ENCODE measurements at regions not wholly inside any gene's neighbourhood (a gene's known extent, or its start where the extent isn't known, plus 50 kb on each side); places are given as distances from the start of the nearest gene placed in this dataset.
"Not testable (repeated sequence)": the region's sequence is repeated elsewhere in the genome, so short reads cannot be mapped to it uniquely, and the experiment has no call there.

- not testable (repeated sequence) for DNase-seq
Measured at GRCh38 chr15:20622117-20622516, 80.5 kb upstream of the GOLGA6L6 start.

GRCh38 chr15:20614549-20614948, 72.9 kb upstream of the GOLGA6L6 start:
- not testable (repeated sequence) for DNase-seq

GRCh38 chr15:20612796-20613195, 71.2 kb upstream of the GOLGA6L6 start:
- not testable (repeated sequence) for DNase-seq

DNA sequence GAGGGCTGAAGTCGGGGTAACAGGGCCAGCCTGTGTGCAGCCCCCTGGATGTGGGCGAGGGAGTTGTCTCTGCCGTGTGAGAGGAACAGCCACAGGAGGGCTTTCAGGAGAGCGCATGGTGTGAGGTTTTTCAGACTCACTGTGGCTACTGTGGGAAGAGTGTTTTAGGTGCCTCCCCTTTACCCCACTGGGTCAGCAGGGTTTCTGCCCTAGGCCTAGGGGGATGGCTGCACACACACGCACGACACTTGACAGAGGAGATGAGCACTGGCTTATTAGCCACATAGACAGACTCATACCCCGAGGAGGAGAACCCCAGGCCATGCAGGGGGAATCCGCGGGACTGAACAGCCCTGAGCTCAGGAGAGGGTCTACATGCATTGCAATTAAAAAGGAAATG, 70.8 kb upstream of the GOLGA6L6 start:
- not testable (repeated sequence) for DNase-seq

- not testable (repeated sequence) for DNase-seq
Measured at GRCh38 chr15:20611667-20612290, 70.2 kb upstream of the GOLGA6L6 start.

DNA sequence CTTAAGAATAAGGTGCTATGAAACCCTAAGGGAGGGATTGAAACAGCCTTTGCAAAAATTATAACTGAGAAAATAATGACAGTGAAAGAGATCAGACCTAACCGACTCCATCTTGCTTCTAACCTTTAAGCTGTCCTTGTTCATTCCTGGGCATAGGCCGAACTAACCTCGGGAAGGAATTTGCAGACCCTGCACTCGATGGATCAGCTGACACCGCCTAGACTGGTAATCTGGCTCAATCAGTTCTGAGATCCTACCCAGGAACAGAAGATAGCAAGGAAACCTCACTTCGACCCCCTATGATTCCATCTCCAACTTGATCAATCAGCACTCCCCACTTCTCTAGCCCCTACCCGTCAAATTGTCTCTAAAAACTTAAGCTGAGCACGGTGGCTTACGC, 66.6 kb upstream of the GOLGA6L6 start:
- not testable (repeated sequence) for DNase-seq

DNA sequence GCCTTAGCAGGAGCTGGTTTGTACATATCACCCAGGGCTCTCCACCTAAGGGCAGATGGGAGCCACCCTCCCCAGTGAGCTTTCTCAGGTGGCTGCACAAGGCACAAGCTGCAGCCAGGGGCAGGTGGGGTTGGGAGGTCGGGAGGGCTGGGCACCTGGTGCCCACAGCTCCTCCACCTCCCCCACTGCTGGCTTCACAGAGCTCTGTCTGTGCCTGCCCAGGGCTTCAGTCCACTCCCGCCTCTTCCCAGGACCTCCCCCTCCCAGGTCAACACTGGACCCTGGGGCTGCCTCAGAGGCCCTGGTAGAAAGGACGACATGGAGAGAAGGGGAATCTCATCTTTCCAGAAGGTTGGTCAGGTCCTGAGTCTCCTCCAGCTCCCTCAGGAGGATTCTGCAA, 55.6 kb upstream of the GOLGA6L6 start:
- DNase-seq: not testable (repeated sequence)

GRCh38 chr15:20594219-20594618, 52.6 kb upstream of the GOLGA6L6 start:
- DNase-seq: not testable (repeated sequence)

- not testable (repeated sequence) for DNase-seq
Measured at GRCh38 chr15:20591936-20592335, 50.3 kb upstream of the GOLGA6L6 start.
